GM21360 (cell line): ENCODE measurements at regions not wholly inside any gene's neighbourhood (a gene's known extent, or its start where the extent isn't known, plus 50 kb on each side); places are given as distances from the start of the nearest gene placed in this dataset.
"Not testable (repeated sequence)": the region's sequence is repeated elsewhere in the genome, so short reads cannot be mapped to it uniquely, and the experiment has no call there.

Experiments
- ATAC-seq: cut with Tn5 transposase; IDR thresholded peaks from one replicate; pipeline ENCODE4 v1.9.1; 2021; ENCODE audit warnings: mild to moderate bottlenecking, moderate library complexity; ENCODE audit not compliant: unreplicated experiment

GRCh38 chr6:85111481-85112011 lies 338.3 kb upstream of the NT5E start:
- no peak for ATAC-seq

GRCh38 chr6:85110943-85111342 lies 338.9 kb upstream of the NT5E start:
- ATAC-seq, result no peak

GRCh38 chr6:85107701-85108100 lies 342.2 kb upstream of the NT5E start:
- no peak for ATAC-seq

DNA sequence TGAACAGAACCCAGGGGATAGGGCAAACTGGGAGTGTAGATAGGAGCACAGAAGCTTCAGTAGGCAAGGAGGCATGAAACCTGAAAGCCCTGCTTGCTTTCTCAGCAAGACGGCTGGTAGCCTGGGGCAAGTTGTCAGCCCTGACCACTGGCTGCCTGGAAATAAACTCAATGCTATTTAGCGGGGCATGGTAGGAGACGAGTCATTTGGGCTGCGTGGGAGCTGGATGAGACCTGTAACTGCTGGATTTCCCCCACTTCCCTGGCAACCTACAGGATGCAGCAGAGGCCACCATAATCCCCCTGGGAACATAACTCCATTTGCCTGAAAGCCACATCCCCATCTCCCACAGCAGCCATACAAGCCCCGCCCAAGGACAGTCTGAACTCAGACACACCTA lies 332.6 kb upstream of the TBX18 start:
- ATAC-seq, result no peak

GRCh38 chr6:85092226-85092625 lies 327.8 kb upstream of the TBX18 start:
- no peak for ATAC-seq

- no peak for ATAC-seq
Measured at GRCh38 chr6:85089255-85089654, 324.9 kb upstream of the TBX18 start.

DNA sequence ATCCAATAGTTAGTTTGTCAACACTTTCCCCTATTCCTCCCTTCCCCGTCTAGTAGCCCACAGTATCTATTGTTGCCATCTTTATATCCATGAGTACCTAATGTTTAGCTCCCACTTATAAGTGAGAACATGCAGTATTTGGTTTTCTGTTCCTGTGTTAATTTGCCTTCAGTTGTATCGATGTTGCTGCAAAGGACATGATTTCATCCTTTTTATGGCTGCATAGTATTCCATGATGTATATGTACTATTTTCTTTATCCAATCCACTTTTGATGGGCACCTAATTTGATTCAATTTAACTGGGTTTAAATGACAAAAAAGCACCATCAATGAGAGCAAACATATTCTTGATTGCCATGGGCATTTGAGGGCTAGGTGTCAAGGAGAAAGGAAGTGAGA lies 321.5 kb upstream of the TBX18 start:
- ATAC-seq, result no peak

GRCh38 chr6:85081102-85081501 lies 316.7 kb upstream of the TBX18 start:
- no peak for ATAC-seq

- no peak for ATAC-seq
Measured at GRCh38 chr6:85079761-85080160, 315.4 kb upstream of the TBX18 start.

DNA sequence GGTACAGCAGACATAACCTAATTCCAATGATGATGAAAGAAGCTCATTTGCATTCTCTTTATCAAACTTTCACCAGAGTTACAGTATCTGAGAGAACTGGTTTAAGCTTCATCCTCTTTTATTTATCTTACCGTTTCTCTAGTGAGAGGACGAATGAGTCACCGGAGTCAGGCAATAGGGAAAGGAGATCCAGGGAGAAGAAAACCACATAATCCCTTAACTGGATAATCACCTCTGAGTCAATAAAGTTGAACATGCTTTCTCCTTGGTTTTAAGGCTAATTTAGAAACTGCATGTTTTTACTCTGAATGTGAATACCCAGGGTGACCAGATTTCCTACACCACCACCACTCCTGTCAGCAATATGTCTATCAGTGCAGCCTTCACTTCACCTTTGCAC lies 313.7 kb upstream of the TBX18 start:
- ATAC-seq, result no peak

GRCh38 chr6:85077098-85077497 lies 312.7 kb upstream of the TBX18 start:
- no peak for ATAC-seq

GRCh38 chr6:85071845-85072244 lies 307.4 kb upstream of the TBX18 start:
- not testable (repeated sequence) for ATAC-seq

GRCh38 chr6:85069577-85069976 lies 305.2 kb upstream of the TBX18 start:
- no peak for ATAC-seq

DNA sequence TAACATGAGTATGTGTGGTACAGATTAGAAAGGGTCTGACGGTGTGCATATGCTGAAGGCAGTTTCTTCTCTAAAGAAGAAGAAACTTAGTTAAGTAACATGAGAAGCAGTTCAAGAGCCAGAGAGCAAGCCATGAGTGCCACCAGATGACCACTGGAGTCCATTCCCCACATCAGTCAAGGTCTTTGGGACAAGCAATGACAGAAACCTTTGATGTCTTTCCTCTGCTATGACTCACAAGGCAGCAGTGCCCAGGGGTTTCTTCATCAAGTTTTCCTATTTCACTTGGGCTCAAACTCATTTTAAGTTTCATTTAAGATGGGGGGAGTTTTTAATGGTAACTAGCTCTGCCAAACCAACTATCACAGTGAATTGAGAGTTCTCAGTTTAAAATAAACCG lies 303.8 kb upstream of the TBX18 start:
- ATAC-seq, result no peak

DNA sequence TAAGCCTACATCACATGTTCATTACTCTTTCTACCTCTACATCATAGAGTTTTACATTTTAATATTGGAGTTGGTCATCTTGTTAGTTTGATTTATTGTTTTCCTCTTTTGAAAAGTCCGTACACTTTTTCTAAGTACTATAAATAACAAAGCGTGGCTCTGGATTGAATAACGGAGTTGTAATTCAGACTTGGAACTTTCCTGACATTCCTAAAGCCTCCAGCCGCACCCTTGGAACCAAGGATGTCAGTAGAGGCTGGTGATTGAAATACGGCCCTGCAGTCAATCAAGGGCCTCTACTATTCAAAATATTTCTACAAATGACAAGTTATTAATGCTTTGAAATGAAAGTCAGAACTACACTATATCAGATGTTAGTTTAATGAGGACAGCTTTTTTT lies 301.9 kb upstream of the TBX18 start:
- ATAC-seq, result no peak

- ATAC-seq, result no peak
Measured at GRCh38 chr6:85065831-85066230, 301.4 kb upstream of the TBX18 start.

DNA sequence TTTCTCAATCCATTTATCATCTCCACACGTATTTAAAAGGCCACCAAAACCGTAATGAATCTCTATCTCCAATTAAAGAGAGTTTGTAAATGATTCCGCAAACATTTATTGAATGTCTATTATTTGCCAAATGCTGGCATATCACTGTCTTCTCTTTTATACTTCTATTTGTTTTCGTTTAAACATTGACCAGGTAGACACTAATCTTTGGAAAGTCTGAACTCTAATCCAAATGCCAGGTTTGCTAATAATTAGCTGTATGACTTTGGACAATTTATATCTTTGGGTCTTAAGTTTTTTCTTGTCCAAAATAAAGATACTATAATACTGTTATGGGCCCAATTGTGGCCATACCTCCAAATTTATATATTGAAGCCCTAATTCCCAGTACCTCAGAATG lies 299.2 kb upstream of the TBX18 start:
- ATAC-seq, result no peak

DNA sequence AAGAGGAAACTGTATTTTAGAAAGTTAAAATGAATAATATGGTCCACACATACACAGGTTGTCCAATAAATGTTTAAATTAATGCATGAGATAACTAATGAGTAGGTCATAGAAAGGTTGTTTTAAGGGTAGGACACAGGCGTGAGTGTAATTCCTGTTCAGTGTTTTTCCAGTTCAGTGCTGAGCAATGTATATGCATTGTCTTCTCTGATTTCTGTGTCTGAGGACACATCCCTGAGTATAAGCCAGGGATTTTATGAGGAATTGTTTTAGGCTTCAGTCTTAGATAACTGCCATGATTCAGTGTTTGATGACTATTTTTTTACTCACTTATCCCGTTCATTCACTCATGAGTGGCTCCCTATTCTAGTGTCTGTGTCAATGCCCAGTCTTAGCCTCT lies 298.5 kb upstream of the TBX18 start:
- no peak for ATAC-seq

GRCh38 chr6:85058806-85059205 lies 294.4 kb upstream of the TBX18 start:
- ATAC-seq, result no peak

DNA sequence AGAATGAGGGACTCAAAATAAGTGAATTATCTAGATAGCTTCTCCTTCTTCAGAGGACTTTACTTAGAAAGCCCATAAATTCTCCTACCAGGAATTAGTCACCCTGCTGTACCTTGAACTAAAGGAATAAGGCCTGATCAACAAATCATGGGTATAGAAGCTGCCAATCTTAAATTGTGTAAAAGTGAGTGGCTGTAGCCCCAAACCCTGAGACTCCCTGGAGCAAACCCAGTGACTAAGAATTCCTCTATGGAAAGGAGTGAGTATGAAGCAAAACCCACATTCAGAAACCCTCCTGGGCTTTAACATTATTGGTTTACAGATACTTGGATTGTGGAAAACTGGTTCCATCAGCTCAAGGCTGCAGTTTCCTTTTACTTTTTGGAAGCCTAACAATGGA lies 285.8 kb upstream of the TBX18 start:
- no peak for ATAC-seq

- ATAC-seq, result no peak
Measured at GRCh38 chr6:85049282-85049681, 284.9 kb upstream of the TBX18 start.

DNA sequence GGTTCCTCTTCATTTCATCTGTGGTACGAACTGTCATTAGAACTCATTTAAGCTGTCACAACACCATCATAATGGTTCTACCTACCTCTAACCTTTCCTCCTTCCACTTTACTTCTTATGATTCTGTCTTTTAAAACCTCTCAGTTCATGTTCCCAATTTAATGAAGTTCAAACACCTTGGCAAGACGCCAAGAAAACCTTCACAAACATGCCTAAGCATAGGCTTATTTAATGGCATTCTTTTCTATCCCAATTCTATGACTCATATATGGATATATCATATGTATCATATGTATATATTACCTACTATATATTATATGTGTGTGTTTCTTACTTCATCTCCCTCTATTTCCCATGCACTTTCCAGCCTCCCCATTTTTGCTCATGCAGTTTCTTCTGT lies 283.4 kb upstream of the TBX18 start:
- no peak for ATAC-seq

GRCh38 chr6:85045767-85046166 lies 281.4 kb upstream of the TBX18 start:
- ATAC-seq, result not testable (repeated sequence)

- ATAC-seq, result no peak
Measured at GRCh38 chr6:85044361-85044760, 280.0 kb upstream of the TBX18 start.
